ENCODE measurements at regions not wholly inside any gene's neighbourhood (a gene's known extent, or its start where the extent isn't known, plus 50 kb on each side); places are given as distances from the start of the nearest gene placed in this dataset.

DNA sequence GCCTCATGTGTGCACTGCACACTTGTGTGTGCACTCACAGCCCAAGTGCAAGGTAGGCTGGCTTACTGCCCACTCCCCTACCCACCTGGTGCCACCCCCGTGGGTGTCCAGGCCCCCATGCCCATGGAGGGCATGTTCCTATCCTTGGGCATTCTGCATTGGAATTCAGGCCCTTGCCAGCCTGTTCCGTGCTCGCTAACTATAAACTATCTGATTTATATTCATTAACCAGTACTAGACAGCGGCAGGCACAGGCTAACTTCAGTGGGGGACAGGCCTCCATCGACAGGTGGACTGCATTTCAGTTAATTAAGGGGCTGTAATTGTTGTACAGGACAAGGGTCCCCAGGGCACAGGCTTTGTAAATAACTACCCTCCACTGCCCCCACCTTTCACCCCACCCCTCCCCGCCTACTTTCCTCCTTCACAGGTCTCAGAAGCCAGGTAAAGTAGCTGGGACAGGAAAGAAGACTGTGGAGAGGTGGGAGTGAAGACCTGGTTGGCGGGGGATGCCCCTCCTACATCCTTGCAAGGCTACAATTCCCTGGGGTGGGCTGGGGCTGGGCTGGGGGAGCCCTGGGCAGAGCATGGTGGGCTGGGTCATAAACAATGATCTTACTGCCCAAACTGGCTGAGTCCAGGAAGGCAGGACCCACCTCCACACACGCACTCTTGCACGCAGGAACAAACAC, 119.0 kb upstream of the LHX1 start:
- DNase-seq: no peak

DNA sequence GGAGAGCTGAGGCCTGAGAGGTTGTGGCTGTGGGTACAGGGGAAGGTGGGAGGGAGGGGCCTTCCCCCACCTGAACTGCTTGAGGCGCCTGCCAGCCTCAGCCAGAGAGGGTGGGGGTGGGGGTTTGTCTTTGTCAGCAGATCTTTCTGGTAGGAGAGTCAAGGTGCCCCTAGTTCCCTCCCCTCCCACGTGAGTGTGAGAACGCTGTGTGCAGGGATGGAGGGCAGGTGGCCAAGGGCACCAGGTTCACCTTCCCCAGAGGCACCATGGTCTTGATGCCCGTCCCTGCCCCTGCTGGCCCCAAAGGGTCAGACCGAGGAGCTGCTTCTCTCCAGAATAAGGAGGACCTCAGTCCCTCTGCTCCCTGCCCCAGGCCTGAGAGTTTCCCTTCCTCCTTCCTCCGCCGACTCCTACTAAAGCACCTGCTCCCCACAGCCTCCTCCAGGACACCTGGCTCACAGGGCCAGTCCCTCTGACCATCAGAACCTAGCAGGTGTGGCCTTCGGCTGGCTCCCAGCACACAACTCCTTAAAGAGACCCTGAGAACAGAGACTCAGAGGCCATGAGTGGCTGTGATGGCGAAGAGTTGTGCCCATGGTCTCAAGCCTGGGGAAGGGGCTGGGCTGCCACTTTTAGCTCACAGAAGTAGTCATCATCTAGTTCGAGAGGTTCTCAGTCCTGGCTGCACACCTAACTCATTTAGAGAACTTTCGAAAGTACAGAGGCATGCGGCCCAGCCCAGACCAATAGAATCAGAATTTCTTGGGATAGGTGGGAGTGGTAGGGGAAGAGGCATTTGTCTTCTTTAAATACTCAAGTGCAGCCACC, 113.2 kb upstream of the LHX1 start:
- no peak for DNase-seq

DNA sequence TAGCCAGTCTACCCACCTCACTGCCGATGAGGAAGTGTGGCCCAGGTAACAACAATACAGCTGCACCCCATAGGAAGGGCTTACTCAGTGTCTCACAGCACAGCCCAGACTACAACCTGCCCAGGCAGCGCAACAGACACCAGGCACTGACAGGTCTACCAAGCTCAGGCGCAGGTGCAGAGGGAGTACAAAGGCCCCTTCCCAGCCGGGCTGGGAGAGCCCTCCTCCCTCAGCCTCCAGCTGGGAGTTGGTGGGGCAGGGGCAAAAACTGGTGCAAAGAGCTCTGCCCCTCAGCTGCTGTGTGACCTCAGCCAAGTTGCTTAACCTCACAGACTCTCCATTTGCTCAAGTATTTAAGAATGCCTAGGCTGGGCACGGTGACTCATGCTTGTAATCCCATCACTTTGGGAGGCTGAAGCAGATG, 112.6 kb upstream of the LHX1 start:
- no peak for DNase-seq

DNA sequence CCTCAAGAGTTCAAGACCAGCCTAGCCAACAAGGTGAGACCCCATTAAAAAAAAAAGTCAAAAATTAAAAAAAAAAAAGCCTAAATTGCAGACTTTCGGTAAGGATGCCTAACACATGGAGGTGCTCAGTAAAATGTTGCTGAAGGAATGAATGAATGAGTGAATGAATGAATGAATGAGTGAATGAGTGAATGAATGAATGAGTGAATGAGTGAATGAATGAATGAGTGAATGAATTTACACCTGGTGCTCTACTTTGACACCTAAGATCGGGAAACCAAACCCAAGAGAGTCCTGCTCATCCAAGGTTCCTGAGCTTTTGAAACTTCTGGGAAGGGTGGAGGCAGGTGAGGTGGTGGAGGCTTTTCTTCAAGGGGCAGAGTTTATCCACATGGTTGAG, 112.2 kb upstream of the LHX1 start:
- no peak for DNase-seq

DNA sequence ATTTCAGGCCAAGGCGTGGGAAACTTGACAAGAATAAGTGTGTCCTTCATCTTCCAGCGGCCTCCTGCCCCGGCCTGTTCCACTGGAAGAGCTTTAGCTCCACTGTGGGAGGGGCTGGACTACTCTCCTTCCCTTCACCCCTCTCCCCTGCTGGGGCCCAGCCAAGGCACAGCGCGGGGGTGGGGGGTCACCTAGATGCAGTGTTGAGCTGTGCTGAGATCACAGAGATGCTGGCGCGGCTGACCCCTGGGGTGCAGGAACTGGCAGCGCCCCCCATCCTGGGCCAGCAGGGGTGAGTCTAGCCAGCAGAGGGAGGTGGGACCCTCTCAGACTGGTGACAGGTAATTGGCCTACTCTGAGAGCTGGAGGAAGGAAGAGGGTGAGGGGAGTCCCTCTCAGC, 111.8 kb upstream of the LHX1 start:
- DNase-seq: no peak

DNA sequence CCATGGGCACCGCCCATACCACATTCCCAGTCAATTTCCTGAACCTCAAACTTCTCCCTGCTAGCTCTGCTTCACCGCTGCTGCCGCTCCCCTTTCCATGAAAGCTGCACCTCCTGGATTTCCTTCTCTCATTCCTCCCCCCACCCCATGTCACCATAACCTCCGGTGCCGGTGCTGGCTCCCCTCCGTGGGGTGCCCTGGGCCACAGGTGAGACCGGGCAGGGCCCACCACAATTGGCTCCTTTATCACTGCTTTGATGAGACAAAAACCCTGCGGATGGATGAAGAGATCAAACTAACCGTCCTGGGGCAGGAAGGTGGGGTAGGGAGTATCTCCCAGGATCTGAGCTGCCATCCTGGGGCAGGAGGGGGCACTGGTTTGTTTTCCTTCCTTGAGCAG, 111.3 kb upstream of the LHX1 start:
- DNase-seq: no peak

DNA sequence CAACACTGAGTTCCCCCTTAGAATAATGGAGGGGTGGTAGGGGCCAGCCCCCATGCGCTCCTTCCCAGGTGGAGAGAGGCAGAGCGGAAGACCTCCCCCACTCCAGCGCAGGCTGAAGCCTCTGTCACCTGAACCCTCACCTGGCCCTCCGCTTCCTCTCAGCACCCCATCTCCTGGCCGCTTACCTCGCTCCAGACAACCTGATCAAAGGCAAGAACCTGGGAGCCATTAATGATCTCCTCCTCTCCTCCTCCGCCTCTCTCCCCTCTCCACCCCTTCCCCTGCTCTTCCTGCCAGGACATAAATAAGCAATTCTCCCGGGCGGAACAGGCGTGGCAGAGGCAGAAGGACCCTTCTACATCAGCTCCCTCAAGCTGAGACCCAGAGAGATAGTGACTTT, 110.2 kb upstream of the LHX1 start:
- DNase-seq: no peak

DNA sequence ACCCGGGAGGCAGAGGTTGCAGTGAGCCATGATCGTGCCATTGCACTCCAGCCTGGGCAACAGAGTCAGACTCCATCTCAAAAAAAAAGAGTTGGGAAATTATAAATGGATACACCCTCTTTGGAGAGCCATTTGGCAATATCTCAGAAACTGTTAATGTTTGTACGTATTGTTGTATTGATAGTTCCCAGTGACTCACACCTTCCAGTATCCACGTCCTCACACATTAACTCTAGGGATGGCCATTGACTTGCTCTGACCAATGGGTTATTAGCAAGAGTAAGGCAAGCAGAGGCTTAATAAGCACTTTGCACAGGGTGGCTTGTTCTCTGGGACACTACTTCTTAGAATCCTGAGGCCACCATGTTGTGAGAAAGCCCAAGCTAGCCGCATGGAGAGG, 107.6 kb upstream of the LHX1 start:
- no peak for DNase-seq

DNA sequence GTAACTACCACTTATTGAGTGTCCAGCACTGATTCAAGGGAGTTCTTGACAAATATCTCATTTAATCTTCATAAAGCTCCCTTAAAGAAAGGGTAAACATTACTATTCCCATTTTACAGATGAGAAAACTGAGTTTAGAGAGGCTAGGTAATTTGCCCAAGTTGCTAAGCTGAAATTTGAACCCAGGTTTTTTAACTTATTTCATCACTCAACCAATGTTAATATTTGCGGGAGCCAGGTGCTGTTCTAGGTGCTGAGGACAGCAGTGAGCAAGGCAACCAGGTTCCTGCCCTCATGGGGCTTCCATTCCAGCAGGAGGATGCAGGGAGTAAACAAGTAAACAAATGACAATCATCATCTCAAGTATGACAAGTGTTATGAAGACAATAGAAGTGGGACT, 104.0 kb upstream of the LHX1 start:
- DNase-seq: no peak

DNA sequence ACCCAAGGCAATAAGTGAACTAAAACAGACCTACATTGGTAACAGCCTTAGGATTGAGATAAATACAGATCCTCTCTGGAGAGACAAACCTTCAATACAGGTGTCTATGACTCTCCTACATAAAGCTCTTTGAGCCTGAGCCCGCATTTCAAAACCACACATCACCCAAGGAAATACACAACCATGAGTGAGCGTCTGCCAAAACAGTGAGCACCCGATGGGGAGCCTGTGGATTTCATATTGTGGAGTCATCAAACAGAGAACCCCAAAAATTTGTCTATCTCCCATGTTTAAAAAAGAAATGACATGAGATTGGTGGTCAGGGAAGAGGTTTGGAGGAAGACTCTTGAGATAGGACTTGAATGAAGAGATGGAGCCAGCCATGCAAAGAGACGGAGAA, 102.2 kb upstream of the LHX1 start:
- DNase-seq: no peak

DNA sequence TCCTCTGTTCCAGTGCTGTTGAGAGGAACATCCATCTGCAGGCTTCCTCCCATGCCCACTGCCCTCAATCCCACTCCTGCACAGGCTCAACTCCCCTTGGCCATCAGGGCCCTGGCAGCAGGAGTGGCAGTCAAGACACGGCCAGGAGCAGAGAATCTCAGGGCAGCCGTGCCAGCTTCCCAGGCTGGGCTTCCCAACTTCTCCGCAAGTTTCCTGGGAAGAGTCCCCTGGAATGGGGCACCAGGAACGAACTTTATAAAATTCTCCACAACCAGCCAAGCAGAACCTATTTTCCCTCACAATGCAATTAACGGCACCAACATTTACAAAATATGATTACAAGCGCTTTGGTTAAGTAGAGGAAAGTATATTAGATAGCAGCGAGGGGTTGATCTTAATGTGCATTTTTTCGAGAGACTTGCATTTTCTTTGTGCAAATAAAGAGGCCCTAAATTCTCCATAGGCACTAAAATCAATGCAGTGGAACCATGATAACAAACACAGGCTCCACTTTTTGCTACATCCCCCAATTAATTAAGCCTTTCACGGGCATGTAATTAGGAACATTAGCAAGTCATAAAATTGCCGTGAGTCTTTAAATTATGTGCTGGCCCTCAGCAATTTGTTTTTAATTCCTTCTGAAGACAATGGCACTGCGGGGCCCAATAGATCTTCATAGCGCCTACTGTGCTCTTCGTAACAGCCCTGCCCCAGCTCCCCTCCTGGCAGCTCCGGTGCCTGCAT, 99.9 kb upstream of the LHX1 start:
- DNase-seq: no peak

DNA sequence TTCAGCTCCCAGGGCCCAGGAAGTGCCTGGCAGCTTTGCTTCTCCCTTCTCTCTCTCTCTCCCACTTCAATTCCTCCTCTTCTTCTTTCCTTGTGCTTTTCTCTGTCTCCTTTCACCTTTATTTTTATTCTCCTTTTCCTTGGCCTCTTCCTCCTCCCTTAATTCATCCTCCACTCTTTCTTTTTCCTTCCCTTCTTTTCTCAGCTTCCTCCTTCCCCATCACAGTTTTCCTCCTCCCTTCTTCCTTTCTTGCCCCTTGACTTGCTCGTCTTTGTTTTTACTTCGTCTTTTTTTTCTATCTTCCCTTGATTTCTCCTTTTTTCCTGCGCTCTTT, 99.4 kb upstream of the LHX1 start:
- no peak for DNase-seq

DNA sequence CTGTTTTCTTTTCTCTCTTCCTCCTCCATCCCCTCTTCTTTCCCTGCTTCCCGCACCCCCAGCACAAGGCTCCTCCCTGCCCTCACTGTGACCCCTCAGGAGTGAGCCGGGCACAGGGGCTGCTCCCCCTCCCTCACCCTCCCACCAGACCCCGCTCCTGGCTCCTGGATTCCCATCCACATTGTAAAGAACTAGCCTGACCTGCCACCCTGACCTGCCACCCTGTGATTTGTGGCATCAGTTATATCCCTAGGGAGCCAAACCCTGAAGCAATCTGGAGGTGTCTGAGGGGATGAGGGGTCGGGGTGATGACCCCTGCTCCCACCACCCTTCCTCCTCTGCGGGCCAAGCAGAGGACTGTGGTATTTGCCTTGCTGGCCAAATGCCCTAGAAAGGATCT, 98.0 kb upstream of the LHX1 start:
- no peak for DNase-seq

DNA sequence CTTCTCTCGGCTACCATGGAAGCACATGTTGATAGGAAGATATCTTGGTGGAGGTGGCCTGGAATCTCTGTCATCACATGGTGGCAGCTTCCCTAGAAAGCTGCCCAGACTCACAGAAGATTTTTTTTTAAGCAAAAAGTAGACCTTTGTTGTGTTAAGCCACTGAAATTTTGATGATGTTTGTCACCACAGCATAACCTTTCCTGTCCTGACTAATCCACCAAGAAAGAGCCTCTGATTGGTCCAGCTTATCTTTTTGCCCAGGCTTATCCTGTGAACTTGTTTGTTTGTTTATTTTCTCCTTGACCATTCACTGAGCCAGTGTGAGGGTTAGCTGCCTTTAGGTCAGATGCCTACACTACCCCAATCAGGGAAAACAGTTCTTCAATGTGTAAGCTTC, 96.5 kb upstream of the LHX1 start:
- DNase-seq: no peak

DNA sequence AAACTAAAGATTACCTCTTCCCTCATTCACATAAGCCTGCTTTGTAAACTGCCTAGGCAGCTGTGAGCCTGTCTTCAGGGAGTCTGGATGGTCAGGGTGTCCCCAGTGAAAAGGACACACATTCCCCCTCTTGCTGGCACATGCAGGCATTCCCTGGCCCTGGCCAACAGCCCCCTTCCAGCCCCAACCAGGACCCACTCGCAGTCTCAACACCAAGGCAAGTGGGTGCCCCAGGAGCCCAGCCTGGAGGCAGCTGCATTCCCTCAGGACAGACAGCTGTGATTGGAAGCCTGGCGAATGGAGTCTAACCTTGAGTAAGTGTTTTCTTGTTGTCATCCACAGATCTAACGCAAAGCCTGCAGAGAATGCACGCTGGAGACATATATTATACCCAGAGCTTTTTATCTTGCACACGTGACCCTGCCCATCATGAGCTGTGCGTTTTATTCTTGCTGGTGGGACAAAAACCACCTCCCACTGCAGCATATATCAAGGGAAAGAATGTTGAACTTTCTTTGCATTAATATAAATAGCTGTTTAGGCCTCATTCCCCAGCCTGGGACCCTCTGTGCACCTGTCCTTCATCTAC, 95.0 kb upstream of the LHX1 start:
- no peak for DNase-seq

DNA sequence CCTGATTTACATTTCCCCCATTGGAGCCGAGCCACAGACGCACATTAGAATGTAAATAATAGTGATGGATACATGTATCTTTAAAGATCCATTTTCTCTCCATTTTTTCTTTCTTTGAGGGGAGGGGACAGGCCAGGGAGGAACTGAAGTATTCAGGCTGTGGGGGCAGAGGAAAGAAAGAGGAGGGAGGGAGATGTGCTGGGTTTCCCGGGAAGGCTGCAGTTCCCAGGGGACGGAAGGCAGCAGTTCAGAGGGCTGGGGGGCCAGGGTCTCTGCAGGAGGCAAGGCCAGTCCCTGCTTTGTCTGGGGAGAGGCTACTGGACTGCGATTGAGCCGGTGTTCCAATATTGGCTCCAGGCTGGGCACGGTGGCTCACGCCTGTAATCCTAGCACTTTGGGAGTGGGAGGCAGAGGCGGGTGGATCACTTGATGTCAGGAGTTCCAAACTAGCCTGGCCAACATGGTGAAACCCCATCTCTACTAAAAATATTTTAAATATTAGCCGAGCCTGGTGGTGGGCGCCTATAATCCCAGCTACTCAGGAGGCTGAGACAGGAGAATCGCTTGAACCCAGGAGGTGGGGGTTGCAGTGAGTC, 94.2 kb upstream of the LHX1 start:
- no peak for DNase-seq

DNA sequence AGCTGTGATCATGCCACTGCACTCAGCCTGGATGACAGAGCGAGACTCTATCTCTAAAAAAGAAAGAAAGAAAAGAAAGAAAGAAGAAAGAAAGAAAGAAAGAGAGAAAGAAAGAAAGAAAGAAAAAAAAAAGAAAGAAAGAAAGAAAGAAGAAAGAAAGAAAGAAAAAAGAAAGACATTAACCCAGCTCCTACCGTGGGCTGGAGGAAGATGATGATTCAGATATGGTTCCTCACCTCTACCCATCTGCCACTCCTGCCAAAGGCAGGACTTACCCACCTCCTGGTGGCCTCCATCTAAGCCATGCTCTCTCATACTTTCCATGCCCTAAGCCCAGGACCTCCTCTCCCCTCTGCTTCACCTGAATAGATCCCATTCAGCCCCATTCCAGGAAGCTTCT, 93.3 kb upstream of the LHX1 start:
- no peak for DNase-seq

DNA sequence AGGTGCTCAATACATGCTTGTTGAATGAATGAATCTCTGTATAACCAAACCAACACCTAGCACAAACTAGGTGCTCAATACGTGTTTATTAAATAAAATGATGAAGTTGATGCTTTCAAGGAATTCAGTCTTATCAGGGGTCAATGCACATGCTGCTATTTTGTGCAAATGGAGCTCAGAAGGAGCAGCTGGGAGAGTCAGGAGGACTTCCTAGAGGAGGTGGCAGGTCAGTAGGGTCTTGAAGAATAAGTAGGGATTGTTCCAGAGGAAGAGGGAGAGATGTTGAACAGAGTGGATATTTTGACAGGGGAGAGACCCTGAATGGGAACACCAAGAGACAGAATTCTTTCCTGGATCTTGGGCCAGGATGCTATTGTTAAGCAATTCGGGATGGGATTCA, 92.7 kb upstream of the LHX1 start:
- DNase-seq: no peak

DNA sequence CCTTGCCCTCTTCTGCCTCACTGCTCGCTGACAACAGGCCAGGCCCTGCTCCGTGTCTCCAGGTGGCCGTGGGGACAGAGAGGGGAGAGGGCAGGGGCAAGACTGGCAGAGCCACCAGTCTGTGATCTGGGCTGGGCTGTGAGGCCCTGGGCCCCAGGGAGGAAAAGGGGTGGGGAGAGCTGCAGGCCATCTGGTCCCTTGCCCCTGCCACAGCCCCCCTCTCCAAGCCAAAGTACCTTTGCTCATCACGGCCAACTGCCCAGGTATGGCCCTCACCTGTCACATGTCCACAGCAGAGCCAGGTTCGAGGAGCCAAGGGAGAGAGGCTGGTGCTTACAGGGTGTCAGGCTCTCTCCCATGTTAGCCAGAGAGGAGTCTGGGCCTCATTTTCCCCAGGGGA, 91.4 kb upstream of the LHX1 start:
- DNase-seq: no peak

DNA sequence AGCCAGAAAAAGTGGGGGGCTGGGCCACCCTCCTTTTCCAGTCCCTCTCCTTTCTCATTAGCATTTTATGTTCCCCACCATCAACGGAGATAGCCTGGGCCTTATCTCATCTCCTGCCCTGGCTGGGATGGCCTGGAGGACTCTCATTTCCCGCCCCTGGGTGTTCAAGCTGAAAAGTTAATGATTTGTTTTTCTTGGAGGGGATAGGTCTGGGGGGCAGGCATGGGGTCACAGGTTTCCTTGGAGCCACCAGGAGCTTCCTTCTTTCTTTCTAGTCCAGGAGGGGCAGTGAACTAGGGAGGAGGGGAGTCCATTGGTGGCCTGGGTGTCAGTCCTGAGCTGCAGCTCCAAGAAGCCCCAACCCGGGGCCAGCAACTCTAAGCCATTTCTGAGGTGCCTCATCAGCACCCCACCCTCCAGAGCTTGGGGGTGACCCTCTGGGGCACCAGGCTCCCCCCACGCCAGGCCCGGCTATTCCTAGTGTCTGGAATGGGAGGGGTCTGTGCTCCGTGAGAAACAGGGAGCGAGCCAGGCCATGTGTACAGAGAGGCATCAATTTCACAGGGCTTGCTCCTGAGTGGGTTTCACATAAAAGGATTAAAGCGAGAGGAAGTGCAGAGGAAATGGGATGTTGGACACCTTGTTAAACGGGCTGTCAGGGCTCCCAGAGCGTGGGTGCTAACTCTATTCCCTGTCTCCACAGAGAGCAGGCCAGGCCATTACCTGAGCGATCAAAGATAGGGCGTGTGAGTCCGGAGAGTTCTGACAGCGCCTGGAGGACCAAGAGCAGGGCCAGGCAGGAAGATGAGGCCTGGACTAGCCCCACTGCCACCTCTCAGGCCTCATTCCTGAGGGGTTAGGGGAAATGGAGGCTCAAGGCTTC, 90.6 kb upstream of the LHX1 start:
- DNase-seq: no peak

DNA sequence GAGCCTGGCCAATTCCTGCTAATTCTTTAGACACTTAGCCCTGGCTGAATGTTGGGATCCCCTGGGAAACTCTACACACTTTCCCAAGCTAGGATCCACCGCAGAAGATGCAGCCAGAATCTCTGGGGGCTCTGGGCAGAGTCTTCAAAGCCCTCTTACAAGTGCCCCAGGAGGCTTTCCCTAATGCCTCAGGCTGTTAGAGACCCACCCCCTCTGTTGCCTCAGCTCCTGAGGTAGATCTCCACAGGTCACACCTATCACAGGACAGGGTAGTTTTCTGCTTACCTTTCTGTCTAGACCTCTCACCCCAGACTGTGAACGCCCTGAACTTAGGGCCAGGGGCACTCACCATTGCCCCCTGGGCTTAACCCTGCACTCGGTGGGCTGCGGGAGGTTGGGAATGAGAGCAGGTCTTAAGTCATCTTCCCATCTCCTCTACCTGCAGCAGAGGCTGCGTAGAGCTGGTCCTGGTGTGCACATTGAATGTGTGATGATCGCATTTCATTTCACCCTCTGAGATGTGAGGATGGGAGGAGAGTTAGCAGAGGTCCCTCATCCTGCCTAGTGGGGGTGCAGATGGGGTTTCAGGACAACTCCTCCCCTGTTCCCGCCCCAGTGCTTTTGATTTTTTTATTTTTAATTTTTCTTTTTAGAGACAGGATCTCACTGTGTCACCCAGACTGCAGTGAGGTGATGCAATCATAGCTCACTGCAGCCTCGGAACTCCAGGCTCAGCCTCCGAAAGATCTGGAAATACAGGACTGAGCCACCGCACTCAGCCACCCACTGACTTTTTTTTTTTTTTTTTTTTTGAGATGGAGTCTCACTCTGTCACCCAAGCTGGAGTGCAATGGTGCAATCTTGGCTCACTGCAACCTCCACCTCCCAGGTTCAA, 89.0 kb upstream of the LHX1 start:
- DNase-seq: no peak

All from midbrain (tissue), 1 donor.